B cell (primary cell): ENCODE measurements at regions not wholly inside any gene's neighbourhood (a gene's known extent, or its start where the extent isn't known, plus 50 kb on each side); places are given as distances from the start of the nearest gene placed in this dataset.

Experiments used
- ATAC-seq: fragments of 200-7000 bp; cut with Tn5 transposase; one replicate; pipeline ENCODE4 v1.10.0; 2021; ENCODE audit warnings: low read depth, mild to moderate bottlenecking, moderate number of reproducible peaks, moderate library complexity
- CTCF ChIA-PET: fragments of 350-600 bp; sonication (Branson Sonifier 250); formaldehyde crosslinking; loops from one replicate; lab custom pipeline; 2021; ENCODE audit warnings: antibody characterized with exemption, inconsistent platforms; lab: Charles Lee
- POLR2A ChIA-PET: fragments of 350-600 bp; sonication (Branson Sonifier 250); formaldehyde crosslinking; loops from one replicate; lab custom pipeline; 2021; ENCODE audit warnings: antibody characterized with exemption; lab: Charles Lee
- DNase-seq: peaks from one replicate; pipeline ENCODE4 v3.0.0; 2013
- H2AFZ ChIP-seq: 2 replicates; pipeline ENCODE4 v1.6.1; 2012; ENCODE audit warnings: mild to moderate bottlenecking, low read depth, low read length; ENCODE audit not compliant: insufficient read depth, poor library complexity, severe bottlenecking
- H3K27ac ChIP-seq, 2 donors: 1 replicate in 1 of 2; 2 replicates in 1 of 2; pipeline ENCODE4 v1.5.1; 2012 to 2013; ENCODE audit warnings: low read length in 2 of 2, mild to moderate bottlenecking in 2 of 2, moderate library complexity in 1 of 2
- H3K27me3 ChIP-seq, 4 experiments: fragments of 200-600 bp in 1 of 4; sonication (generic) in 1 of 4; replicated peaks in 1 of 4; 1 replicate in 2 of 4; 2 replicates in 2 of 4; pipeline versions ENCODE4 v1.6.1 to v1.7.0; 2013 to 2016; ENCODE audit warnings: low read length in 3 of 4, mild to moderate bottlenecking in 2 of 4, mixed read lengths in 1 of 4, moderate library complexity in 1 of 4; ENCODE audit not compliant: insufficient read depth in 4 of 4, control insufficient read depth in 3 of 4; ENCODE audit errors: control extremely low read depth in 1 of 4
- H3K36me3 ChIP-seq, 2 experiments: replicated peaks in 1 of 2; 1 replicate in 1 of 2; 2 replicates in 1 of 2; pipeline versions ENCODE4 v1.6.1 to v1.7.1; 2013; ENCODE audit warnings: low read length in 1 of 2; ENCODE audit not compliant: insufficient read depth in 2 of 2, control insufficient read depth in 1 of 2; ENCODE audit errors: control extremely low read depth in 1 of 2, extremely low read depth in 1 of 2
- H3K4me1 ChIP-seq, 2 donors: fragments of 200-600 bp in 1 of 2; sonication (generic) in 1 of 2; 1 replicate in 1 of 2; 2 replicates in 1 of 2; pipeline versions ENCODE4 v1.5.1 to v1.6.1; 2013 to 2017; ENCODE audit warnings: low read length in 2 of 2; ENCODE audit not compliant: control insufficient read depth in 2 of 2, insufficient read depth in 2 of 2
- H3K4me2 ChIP-seq: replicated peaks from 2 replicates; pipeline ENCODE3; 2012; ENCODE audit warnings: mild to moderate bottlenecking, low read depth, low read length; ENCODE audit not compliant: poor library complexity, severe bottlenecking
- H3K4me3 ChIP-seq, 5 experiments: fragments of 200-600 bp in 1 of 5; sonication (generic) in 1 of 5; 1 replicate in 3 of 5; 2 replicates in 2 of 5; pipeline versions ENCODE4 v1.5.1 to v1.7.0; 2011 to 2016; ENCODE audit warnings: low read length in 4 of 5, mild to moderate bottlenecking in 4 of 5, low read depth in 2 of 5, control low read depth in 1 of 5, moderate library complexity in 1 of 5; ENCODE audit not compliant: insufficient read depth in 1 of 5; ENCODE audit errors: control extremely low read depth in 1 of 5, extremely low read depth in 1 of 5
- H3K79me2 ChIP-seq: fragments of 200-600 bp; sonication (generic); one replicate; pipeline ENCODE4 v1.6.0; 2016; ENCODE audit warnings: low read length; ENCODE audit not compliant: control insufficient read depth, insufficient read depth
- H3K9ac ChIP-seq: fragments of 200-600 bp; sonication (generic); 2 replicates; pipeline ENCODE4 v1.6.1; 2017; ENCODE audit warnings: mild to moderate bottlenecking, low read length, moderate library complexity
- H3K9me3 ChIP-seq, 3 donors: one replicate each; pipeline versions ENCODE4 v1.6.1 to v1.7.1; 2013; ENCODE audit warnings: low read length in 2 of 3; ENCODE audit not compliant: control insufficient read depth in 2 of 3, insufficient read depth in 1 of 3; ENCODE audit errors: control extremely low read depth in 1 of 3
- H4K20me1 ChIP-seq: 2 replicates; pipeline ENCODE4 v1.6.0; 2012; ENCODE audit warnings: mild to moderate bottlenecking, low read length; ENCODE audit not compliant: insufficient read depth, control insufficient read depth, poor library complexity, severe bottlenecking
- H3K27ac Mint-ChIP-seq: one replicate; pipeline ENCODE4 v1.8.0; 2021; ENCODE audit warnings: mixed read lengths
- H3K27me3 Mint-ChIP-seq: one replicate; pipeline ENCODE4 v1.8.0; 2021; ENCODE audit warnings: mixed read lengths
- H3K4me1 Mint-ChIP-seq: one replicate; pipeline ENCODE4 v1.8.0; 2021; ENCODE audit warnings: mixed read lengths
- H3K4me3 Mint-ChIP-seq: one replicate; pipeline ENCODE4 v1.8.0; 2021; ENCODE audit warnings: mixed read lengths
- H3K9me3 Mint-ChIP-seq: one replicate; pipeline ENCODE4 v1.8.0; 2022; ENCODE audit warnings: mixed read lengths; ENCODE audit not compliant: insufficient read depth
- CTCF ChIP-seq: fragments of 200-600 bp; IDR thresholded peaks from one replicate; pipeline ENCODE4 v1.8.0; 2022; ENCODE audit warnings: antibody characterized with exemption, mild to moderate bottlenecking
- EZH2 ChIP-seq: IDR thresholded peaks from 2 replicates; pipeline ENCODE4 v1.6.1; 2012; ENCODE audit warnings: borderline replicate concordance, low read depth, mild to moderate bottlenecking, moderate library complexity, low read length; ENCODE audit not compliant: insufficient read depth, poor library complexity, severe bottlenecking
- WGBS: methylation state at CpG from one replicate; pipeline ENCODE4 v1.1.5; 2013; ENCODE audit warnings: missing lambda C conversion rate; ENCODE audit not compliant: insufficient coverage; 5-methylcytosine and 5-hydroxymethylcytosine counted together
- intact Hi-C: fragments of 100-400 bp; cut with micrococcal nuclease; formaldehyde crosslinking; loops from one replicate; pipeline ENCODE4 v1.10.0; 2022

DNA sequence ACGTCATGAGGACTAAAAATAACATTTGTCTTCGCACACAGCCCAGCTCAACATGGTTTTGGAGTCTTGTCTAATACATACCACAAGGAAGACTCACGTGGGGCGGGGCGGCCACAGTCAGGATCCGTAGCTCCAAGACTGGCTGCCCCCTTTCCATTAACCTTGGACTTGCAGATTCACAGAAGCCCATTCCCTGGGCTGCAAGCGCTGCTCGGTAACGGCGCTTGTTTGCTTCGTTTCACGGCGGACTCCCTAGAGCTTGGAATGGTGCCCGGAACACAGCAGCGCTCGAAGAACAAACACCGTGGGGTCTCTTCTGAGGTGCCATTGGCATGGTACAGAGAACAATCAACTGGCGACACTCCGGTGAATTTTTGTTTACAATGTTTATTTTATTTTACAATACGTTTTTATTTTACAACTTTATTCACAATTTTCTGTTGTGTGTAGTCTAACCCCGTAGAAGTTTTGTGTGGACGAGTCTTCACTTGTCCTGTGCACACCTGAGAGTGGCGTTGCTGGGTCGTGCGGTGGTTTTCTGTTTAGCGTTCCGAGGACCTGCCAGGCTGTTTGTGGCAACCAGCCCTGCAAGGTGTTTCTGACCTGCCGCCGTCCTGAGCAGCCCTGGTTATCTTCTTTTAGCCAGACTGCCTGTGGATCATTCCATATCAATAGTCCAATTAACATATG lies 126.5 kb downstream of the GALR1 start:
- no peak for DNase-seq
- POLR2A ChIA-PET, result no interaction called here
- no peaks in the 10 kb centered on the region for H3K4me1 Mint-ChIP-seq

DNA sequence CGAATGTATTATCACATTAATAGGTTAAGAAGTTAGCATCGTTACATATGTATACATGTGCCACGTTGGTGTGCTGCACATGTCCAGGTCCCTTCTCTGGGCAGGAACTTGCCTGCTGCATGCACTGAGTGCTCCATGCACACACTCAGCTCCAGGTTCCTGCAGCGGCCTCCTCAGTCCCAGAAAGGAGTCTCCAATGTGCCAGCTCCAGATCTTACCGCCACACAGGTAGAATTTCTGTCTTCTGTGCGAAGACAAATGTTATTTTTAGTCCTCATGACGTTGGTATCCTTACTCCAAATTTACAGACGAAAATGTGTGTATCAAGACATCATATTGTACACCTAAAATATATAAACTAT lies 127.1 kb downstream of the GALR1 start:
- Histone ChIP-seq H3K9ac (no peak overlapping the region), H3K4me2 (no peak overlapping the region), H3K79me2 (no peaks in the 10 kb centered on the region), H3K27me3 (peaks cover 0 to 4% (median 1%) of the 10 kb centered on the region in 4 experiments), H3K27ac (no peak overlapping the region), H3K4me3 (no peak overlapping the region), H3K36me3 (no peaks in the 10 kb centered on the region), H3K4me1 (no peaks in the 10 kb centered on the region), H4K20me1 (no peaks in the 10 kb centered on the region), H3K9me3 (no peaks in the 10 kb centered on the region), H2AFZ (no peak overlapping the region)
- Mint-ChIP-seq H3K4me1 (no peaks in the 10 kb centered on the region), H3K27me3 (peaks cover 13% of the 10 kb centered on the region), H3K27ac (no peak overlapping the region), H3K9me3 (no peaks in the 10 kb centered on the region), H3K4me3 (no peak overlapping the region)
- WGBS, result 88% methylated on average over 3 of the region's 8 CpGs
- ChIA-PET CTCF (no interaction called here), POLR2A (no interaction called here)
- ATAC-seq, result no peak
- intact Hi-C loops, result no loop called here
- TF ChIP-seq EZH2 (no peak), CTCF (no peak)
- no peak for DNase-seq

More for the DNA sequence above, 126.5 kb downstream of the GALR1 start:
- Histone ChIP-seq H3K4me2 (no peak overlapping the region), H4K20me1 (no peaks in the 10 kb centered on the region), H2AFZ (no peak overlapping the region), H3K9me3 (no peaks in the 10 kb centered on the region), H3K4me1 (no peaks in the 10 kb centered on the region), H3K36me3 (no peaks in the 10 kb centered on the region), H3K79me2 (no peaks in the 10 kb centered on the region), H3K9ac (no peak overlapping the region), H3K4me3 (no peak overlapping the region), H3K27ac (no peak overlapping the region), H3K27me3 (peaks cover 0 to 2% (median 1%) of the 10 kb centered on the region in 4 experiments)
- CTCF ChIA-PET, result no interaction called here
- intact Hi-C loops, result no loop called here
- no peak for TF ChIP-seq CTCF
- TF ChIP-seq EZH2, result no peak
- 95% methylated on average over 21 of the region's 29 CpGs for WGBS
- Mint-ChIP-seq H3K27me3 (peaks cover 9% of the 10 kb centered on the region), H3K27ac (no peak overlapping the region), H3K4me3 (no peak overlapping the region), H3K9me3 (no peaks in the 10 kb centered on the region)
- no peak for ATAC-seq
